ENCODE measurements at regions not wholly inside any gene's neighbourhood (a gene's known extent, or its start where the extent isn't known, plus 50 kb on each side); places are given as distances from the start of the nearest gene placed in this dataset.

- DNase-seq, result no peak
Observed at GRCh38 chr1:83769594-83770318, 229.2 kb downstream of the TTLL7 start.

- DNase-seq, result no peak
Observed at GRCh38 chr1:83769072-83769471, 229.9 kb downstream of the TTLL7 start.

- no peak for DNase-seq
Observed at GRCh38 chr1:83766241-83766691, 232.7 kb downstream of the TTLL7 start.

- DNase-seq, result no peak
Observed at GRCh38 chr1:83765125-83765524, 233.8 kb downstream of the TTLL7 start.

GRCh38 chr1:83764209-83764608 lies 234.7 kb downstream of the TTLL7 start:
- no peak for DNase-seq

GRCh38 chr1:83763361-83764095 lies 235.4 kb downstream of the TTLL7 start:
- no peak for DNase-seq

- no peak for DNase-seq
Observed at GRCh38 chr1:83762416-83762815, 236.5 kb downstream of the TTLL7 start.

- DNase-seq, result no peak
Observed at GRCh38 chr1:83762039-83762365, 236.9 kb downstream of the TTLL7 start.

GRCh38 chr1:83761167-83762038 lies 237.5 kb downstream of the TTLL7 start:
- DNase-seq, result peak; percentile 41

GRCh38 chr1:83760226-83761021 lies 238.5 kb downstream of the TTLL7 start:
- DNase-seq, result no peak

GRCh38 chr1:83756984-83757717 lies 241.8 kb downstream of the TTLL7 start:
- no peak for DNase-seq

GRCh38 chr1:83751602-83752001 lies 247.3 kb downstream of the TTLL7 start:
- no peak for DNase-seq

GRCh38 chr1:83750201-83750600 lies 248.7 kb downstream of the TTLL7 start:
- DNase-seq, result no peak

GRCh38 chr1:83747853-83748482 lies 251.0 kb downstream of the TTLL7 start:
- no peak for DNase-seq

- DNase-seq, result no peak
Observed at GRCh38 chr1:83746234-83746633, 252.7 kb downstream of the TTLL7 start.

- no peak for DNase-seq
Observed at GRCh38 chr1:83742446-83742845, 256.5 kb downstream of the TTLL7 start.

GRCh38 chr1:83741770-83742169 lies 257.2 kb downstream of the TTLL7 start:
- no peak for DNase-seq

- DNase-seq, result no peak
Observed at GRCh38 chr1:83741348-83741747, 257.6 kb downstream of the TTLL7 start.

- no peak for DNase-seq
Observed at GRCh38 chr1:83735526-83735925, 263.4 kb downstream of the TTLL7 start.

- no peak for DNase-seq
Observed at GRCh38 chr1:83734420-83734819, 264.5 kb downstream of the TTLL7 start.

- no peak for DNase-seq
Observed at GRCh38 chr1:83725735-83726360, 273.1 kb downstream of the TTLL7 start.

All from left hindlimb (tissue), 1 donor.